Gastrocnemius medialis (tissue), 4 donors: ENCODE measurements at regions not wholly inside any gene's neighbourhood (a gene's known extent, or its start where the extent isn't known, plus 50 kb on each side); places are given as distances from the start of the nearest gene placed in this dataset.
"Not testable (repeated sequence)": the region's sequence is repeated elsewhere in the genome, so short reads cannot be mapped to it uniquely, and the experiment has no call there.

Experiments
- POLR2A ChIP-seq, 2 donors: fragments of 450-650 bp; IDR thresholded peaks; one replicate each; pipeline ENCODE4 v1.6.1; 2017; ENCODE audit warnings: antibody characterized with exemption in 2 of 2, mild to moderate bottlenecking in 2 of 2, moderate library complexity in 2 of 2
- TF ChIP-seq, protein P1 (sequence below), 5 experiments: fragments of 450-650 bp in 3 of 5; fragments of 200-600 bp in 2 of 5; sonication (generic) in 2 of 5; IDR thresholded peaks in 4 of 5; conservative IDR thresholded peaks in 1 of 5; 1 replicate in 4 of 5; 2 replicates in 1 of 5; pipeline ENCODE4 v1.5.1; 2016 to 2019; ENCODE audit warnings: antibody characterized with exemption in 5 of 5, mild to moderate bottlenecking in 3 of 5, moderate library complexity in 3 of 5

DNA sequence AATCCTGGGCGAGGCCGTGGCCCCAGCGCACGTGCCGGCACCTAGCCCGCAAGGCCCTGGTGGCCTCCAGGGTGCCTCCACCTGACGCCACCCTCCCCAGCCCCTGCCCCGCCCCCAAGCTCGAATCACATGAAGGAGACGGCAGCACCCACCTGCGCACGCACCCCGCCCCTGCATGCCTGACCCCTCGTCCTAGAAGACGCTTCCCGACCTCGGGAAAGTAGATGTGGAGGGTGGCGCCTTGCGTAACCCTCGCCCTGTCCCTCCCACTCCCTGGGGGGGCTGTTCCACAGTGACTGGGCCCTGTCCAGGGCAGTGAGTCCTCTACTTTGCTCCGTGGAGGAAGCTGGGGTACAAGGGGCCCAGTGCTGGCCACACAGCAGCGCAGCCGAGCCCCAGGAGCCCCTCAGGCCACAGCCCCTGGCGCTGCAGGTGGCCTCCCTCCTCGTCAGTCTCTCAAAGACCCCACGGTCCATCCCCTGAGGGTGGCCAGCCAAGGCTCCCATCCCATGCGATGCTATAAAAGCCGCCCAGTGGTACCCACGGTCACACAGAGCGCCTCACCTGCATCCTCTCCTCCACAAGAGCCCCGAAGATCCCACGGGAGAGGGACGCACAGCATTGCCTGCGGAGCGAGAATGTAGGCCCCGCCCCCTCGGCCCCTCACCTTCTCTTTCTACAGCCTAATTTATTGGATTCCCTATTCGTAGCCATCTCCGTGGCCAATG, 3027.3 kb upstream of the TEKT4 start:
- TF ChIP-seq, protein P1, sequence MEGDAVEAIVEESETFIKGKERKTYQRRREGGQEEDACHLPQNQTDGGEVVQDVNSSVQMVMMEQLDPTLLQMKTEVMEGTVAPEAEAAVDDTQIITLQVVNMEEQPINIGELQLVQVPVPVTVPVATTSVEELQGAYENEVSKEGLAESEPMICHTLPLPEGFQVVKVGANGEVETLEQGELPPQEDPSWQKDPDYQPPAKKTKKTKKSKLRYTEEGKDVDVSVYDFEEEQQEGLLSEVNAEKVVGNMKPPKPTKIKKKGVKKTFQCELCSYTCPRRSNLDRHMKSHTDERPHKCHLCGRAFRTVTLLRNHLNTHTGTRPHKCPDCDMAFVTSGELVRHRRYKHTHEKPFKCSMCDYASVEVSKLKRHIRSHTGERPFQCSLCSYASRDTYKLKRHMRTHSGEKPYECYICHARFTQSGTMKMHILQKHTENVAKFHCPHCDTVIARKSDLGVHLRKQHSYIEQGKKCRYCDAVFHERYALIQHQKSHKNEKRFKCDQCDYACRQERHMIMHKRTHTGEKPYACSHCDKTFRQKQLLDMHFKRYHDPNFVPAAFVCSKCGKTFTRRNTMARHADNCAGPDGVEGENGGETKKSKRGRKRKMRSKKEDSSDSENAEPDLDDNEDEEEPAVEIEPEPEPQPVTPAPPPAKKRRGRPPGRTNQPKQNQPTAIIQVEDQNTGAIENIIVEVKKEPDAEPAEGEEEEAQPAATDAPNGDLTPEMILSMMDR (IDR thresholded peaks at IDR 0.05 in 4 of 5, conservative IDR thresholded peaks at IDR 0.05 in 1 of 5): not testable (repeated sequence)
- not testable (repeated sequence) for TF ChIP-seq POLR2A (IDR thresholded peaks at IDR 0.05)
